Loucy (cell line): ENCODE measurements at regions not wholly inside any gene's neighbourhood (a gene's known extent, or its start where the extent isn't known, plus 50 kb on each side); places are given as distances from the start of the nearest gene placed in this dataset.
A peak's percentile ranks its signal among the peaks of the same experiment; 100 is the strongest.

Experiments used
- H2AFZ ChIP-seq: fragments of 200-600 bp; sonication (generic); 2 replicates; pipeline ENCODE4 v1.6.0; 2016; ENCODE audit warnings: antibody characterized with exemption, mild to moderate bottlenecking, low read length, moderate library complexity
- H3F3A ChIP-seq: fragments of 200-600 bp; 2 replicates; pipeline ENCODE4 v1.6.0; 2016; ENCODE audit warnings: antibody characterized with exemption, low read depth, mild to moderate bottlenecking
- H3K27me3 ChIP-seq: fragments of 200-600 bp; sonication (generic); 2 replicates; pipeline ENCODE4 v1.6.1; 2014; ENCODE audit warnings: low read length, mild to moderate bottlenecking; ENCODE audit not compliant: insufficient read depth, poor library complexity, severe bottlenecking
- H3K36me3 ChIP-seq: fragments of 200-600 bp; sonication (generic); 2 replicates; pipeline ENCODE4 v1.6.1; 2016; ENCODE audit warnings: low read length; ENCODE audit not compliant: insufficient read depth
- H3K4me1 ChIP-seq: fragments of 200-600 bp; sonication (generic); 2 replicates; pipeline ENCODE4 v1.5.1; 2014; ENCODE audit warnings: low read length, mild to moderate bottlenecking; ENCODE audit not compliant: insufficient read depth, poor library complexity, severe bottlenecking
- H3K4me2 ChIP-seq: fragments of 200-600 bp; sonication (generic); 2 replicates; pipeline ENCODE4 v1.6.0; 2014; ENCODE audit warnings: antibody characterized with exemption, low read length, low read depth, mild to moderate bottlenecking; ENCODE audit not compliant: poor library complexity, severe bottlenecking
- H3K4me3 ChIP-seq: fragments of 200-600 bp; sonication (generic); 2 replicates; pipeline ENCODE4 v1.5.1; 2014; ENCODE audit warnings: low read length, mild to moderate bottlenecking, mixed read lengths; ENCODE audit not compliant: poor library complexity, severe bottlenecking
- H3K79me2 ChIP-seq: fragments of 200-600 bp; sonication (generic); 2 replicates; pipeline ENCODE4 v1.6.1; 2014; ENCODE audit warnings: low read length; ENCODE audit not compliant: insufficient read depth
- H3K9ac ChIP-seq: fragments of 200-600 bp; sonication (generic); 2 replicates; pipeline ENCODE4 v1.6.0; 2014; ENCODE audit warnings: mild to moderate bottlenecking, low read depth, low read length, moderate library complexity; ENCODE audit not compliant: poor library complexity, severe bottlenecking
- H3K9me2 ChIP-seq: fragments of 200-600 bp; sonication (generic); replicated peaks from 2 replicates; pipeline ENCODE4 v1.6.1; 2016; ENCODE audit warnings: low read depth, low read length, mixed read lengths
- H3K9me3 ChIP-seq: fragments of 200-600 bp; sonication (generic); 2 replicates; pipeline ENCODE4 v1.6.1; 2014; ENCODE audit warnings: mild to moderate bottlenecking, antibody characterized with exemption, low read length, low read depth; ENCODE audit not compliant: insufficient read depth
- H4K20me1 ChIP-seq: fragments of 200-600 bp; sonication (generic); 2 replicates; pipeline ENCODE4 v1.6.0; 2014; ENCODE audit warnings: antibody characterized with exemption, low read length, mild to moderate bottlenecking; ENCODE audit not compliant: insufficient read depth, poor library complexity, severe bottlenecking
- EZH2phosphoT487 ChIP-seq: fragments of 200-600 bp; IDR thresholded peaks from 2 replicates; pipeline ENCODE4 v1.6.1; 2018; ENCODE audit warnings: antibody characterized with exemption, mild to moderate bottlenecking, moderate library complexity, borderline replicate concordance
- TF ChIP-seq, protein P1 (sequence below): fragments of 200-600 bp; sonication (generic); conservative IDR thresholded peaks from 2 replicates; pipeline ENCODE4 v1.5.1; 2014; ENCODE audit warnings: mild to moderate bottlenecking, antibody characterized with exemption, low read length

DNA sequence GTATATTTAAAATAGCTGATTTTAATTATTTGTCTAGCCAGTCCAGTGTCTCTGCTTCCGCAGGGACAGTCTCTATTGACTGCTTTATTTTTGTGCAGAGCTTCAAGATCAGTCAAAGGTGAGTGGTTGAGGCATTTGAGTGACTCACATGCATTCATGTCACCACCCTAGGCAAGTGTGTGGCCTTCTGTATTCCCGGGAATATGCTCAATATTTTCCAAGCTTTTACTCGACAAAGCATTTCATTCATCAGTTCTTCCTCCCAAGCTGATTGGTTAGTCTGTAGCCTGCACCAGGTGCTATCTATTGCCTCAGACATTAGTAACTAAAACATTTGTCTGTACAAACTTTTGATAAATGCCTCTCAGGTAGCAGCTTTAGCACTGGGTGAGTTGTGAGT is 471.5 kb upstream of the NRG3 start:
- no peaks in the 10 kb centered on the region for H3K36me3 ChIP-seq
- no peaks in the 10 kb centered on the region for H3K4me1 ChIP-seq
- H3F3A ChIP-seq, result no peaks in the 10 kb centered on the region
- no peak overlapping the region for H3K4me2 ChIP-seq
- H3K27me3 ChIP-seq, result no peaks in the 10 kb centered on the region
- H3K9me2 ChIP-seq, result 0 out of 2 replicates have a peak, but pooled peaks cover 3% of the 10 kb centered on the region
- H2AFZ ChIP-seq, result no peak overlapping the region
- no peak overlapping the region for H3K9ac ChIP-seq
- TF ChIP-seq, protein P1, sequence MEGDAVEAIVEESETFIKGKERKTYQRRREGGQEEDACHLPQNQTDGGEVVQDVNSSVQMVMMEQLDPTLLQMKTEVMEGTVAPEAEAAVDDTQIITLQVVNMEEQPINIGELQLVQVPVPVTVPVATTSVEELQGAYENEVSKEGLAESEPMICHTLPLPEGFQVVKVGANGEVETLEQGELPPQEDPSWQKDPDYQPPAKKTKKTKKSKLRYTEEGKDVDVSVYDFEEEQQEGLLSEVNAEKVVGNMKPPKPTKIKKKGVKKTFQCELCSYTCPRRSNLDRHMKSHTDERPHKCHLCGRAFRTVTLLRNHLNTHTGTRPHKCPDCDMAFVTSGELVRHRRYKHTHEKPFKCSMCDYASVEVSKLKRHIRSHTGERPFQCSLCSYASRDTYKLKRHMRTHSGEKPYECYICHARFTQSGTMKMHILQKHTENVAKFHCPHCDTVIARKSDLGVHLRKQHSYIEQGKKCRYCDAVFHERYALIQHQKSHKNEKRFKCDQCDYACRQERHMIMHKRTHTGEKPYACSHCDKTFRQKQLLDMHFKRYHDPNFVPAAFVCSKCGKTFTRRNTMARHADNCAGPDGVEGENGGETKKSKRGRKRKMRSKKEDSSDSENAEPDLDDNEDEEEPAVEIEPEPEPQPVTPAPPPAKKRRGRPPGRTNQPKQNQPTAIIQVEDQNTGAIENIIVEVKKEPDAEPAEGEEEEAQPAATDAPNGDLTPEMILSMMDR, result no peak
- no peak for TF ChIP-seq EZH2phosphoT487
- no peaks in the 10 kb centered on the region for H3K79me2 ChIP-seq
- no peaks in the 10 kb centered on the region for H3K9me3 ChIP-seq
- H4K20me1 ChIP-seq, result no peaks in the 10 kb centered on the region
- H3K4me3 ChIP-seq, result no peak overlapping the region

DNA sequence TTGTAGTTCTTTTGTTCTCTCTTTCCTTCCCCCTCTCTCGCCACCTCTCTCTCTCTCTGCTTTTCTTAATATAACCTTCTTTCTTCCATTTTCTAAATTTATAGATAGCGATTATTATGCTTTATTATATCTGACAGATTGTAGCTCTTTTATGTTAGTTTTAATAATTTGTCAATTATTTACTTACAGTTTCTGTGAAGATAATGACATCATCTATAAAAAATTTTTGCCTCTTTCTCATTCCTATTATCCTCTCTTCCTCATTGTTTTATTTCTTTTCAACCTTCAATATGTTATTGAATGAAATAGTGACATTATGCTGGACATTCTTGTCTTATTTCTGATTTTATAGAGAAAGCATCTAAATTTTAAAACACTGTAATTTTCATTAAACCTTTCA is 469.6 kb upstream of the NRG3 start:
- Histone ChIP-seq H3K4me2 (no peak overlapping the region), H3K9ac (no peak overlapping the region), H3K27me3 (no peaks in the 10 kb centered on the region), H3K79me2 (no peaks in the 10 kb centered on the region), H3K4me3 (no peak overlapping the region), H3K4me1 (no peaks in the 10 kb centered on the region), H3K9me3 (no peaks in the 10 kb centered on the region), H3F3A (no peaks in the 10 kb centered on the region), H3K36me3 (no peaks in the 10 kb centered on the region), H4K20me1 (no peaks in the 10 kb centered on the region), H3K9me2 (0 out of 2 replicates have a peak, but pooled peaks cover 3% of the 10 kb centered on the region), H2AFZ (no peak overlapping the region)
- no peak for TF ChIP-seq EZH2phosphoT487
- TF ChIP-seq, protein P1, result no peak

DNA sequence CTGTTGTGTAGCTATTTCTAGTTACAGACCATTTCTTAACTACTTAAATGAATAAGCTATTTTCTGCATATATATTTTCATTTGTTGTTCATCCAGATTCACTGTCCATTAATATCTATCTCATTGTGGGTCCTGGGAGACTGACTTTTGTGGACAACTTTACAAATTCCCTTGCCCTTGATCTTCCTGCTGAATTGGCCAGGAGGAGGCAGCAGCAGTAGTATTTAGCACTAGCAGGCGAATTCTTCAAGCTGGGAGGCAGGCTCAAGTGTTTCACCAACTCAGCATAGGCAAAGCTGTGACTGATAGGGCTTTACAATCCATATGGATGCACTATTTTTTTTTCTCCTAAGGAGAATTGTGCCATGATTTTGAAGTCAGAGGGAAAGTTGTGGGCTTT is 461.0 kb upstream of the NRG3 start:
- Histone ChIP-seq H3K79me2 (no peaks in the 10 kb centered on the region), H3K9me2 (no peaks in the 10 kb centered on the region), H3K4me2 (no peak overlapping the region), H3F3A (no peaks in the 10 kb centered on the region), H3K36me3 (no peaks in the 10 kb centered on the region), H4K20me1 (no peaks in the 10 kb centered on the region), H3K9me3 (no peaks in the 10 kb centered on the region), H3K27me3 (no peaks in the 10 kb centered on the region), H3K9ac (no peak overlapping the region), H3K4me3 (no peak overlapping the region), H2AFZ (no peak overlapping the region), H3K4me1 (no peaks in the 10 kb centered on the region)
- TF ChIP-seq, protein P1, result peak; percentile 40
- TF ChIP-seq EZH2phosphoT487, result no peak
